HS-5 (cell line): ENCODE measurements at regions not wholly inside any gene's neighbourhood (a gene's known extent, or its start where the extent isn't known, plus 50 kb on each side); places are given as distances from the start of the nearest gene placed in this dataset.

Source experiments
- DNase-seq: peaks from one replicate; pipeline ENCODE4 v3.0.0-alpha.2; 2012; ENCODE audit warnings: low read depth

DNA sequence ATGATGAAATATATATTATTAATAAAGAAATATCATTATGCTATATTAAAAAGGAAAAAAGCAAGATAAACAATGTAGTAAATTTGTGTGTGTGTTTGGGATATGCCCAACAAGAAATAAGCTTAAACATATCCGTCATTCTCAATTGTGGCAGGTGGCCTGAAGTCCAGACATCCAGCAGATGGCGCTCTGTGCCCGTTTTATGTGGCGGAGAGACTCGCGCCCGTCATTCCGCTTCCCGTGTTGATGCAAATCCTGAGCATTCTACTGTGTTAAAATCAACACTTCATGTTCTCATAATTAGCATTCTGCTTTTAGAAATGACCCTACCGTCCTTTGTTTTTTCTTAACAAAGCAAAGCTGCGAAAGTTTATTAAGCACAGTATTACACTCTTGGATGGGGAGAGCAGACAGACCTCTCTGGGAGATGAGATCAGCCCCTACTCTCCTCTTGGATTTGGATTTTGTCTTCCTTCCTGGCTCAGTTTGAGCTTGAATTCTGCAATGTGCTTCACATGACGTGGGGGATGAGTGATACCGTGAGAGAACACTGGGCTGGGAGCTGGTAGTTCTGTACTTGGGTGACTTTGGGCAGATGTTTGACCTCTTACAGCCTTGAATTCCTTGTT lies 125.8 kb downstream of the MCHR2 start:
- peak; percentile 19 for DNase-seq
